IMR-90 (cell line): ENCODE measurements at regions not wholly inside any gene's neighbourhood (a gene's known extent, or its start where the extent isn't known, plus 50 kb on each side); places are given as distances from the start of the nearest gene placed in this dataset.

Experiments
- ATAC-seq: fragments of 200-7000 bp; cut with Tn5 transposase; 2 replicates; pipeline ENCODE4 v1.9.1; 2020; ENCODE audit warnings: low read depth, mild to moderate bottlenecking, moderate library complexity
- BruUV-seq: library from RNA; stranded (reverse); fragments of 400-500 nt; replicated peaks from 2 replicates; lab custom pipeline; 2021; lab: Mats Ljungman, UMichigan
- CTCF ChIA-PET: fragments of 300-600 bp; formaldehyde crosslinking; extraction: SDS; loops from one replicate; lab custom pipeline; 2021; ENCODE audit warnings: antibody characterized with exemption; lab: Yijun Ruan, JAX
- POLR2A ChIA-PET: fragments of 300-600 bp; sonication (Branson Sonifier 250); formaldehyde crosslinking; loops from one replicate; lab custom pipeline; 2022; ENCODE audit warnings: antibody characterized with exemption; ENCODE audit not compliant: unreplicated experiment; lab: Charles Lee
- DNase-seq: peaks from one replicate; pipeline ENCODE4 v3.0.0; 2013
- H2AFZ ChIP-seq: replicated peaks from 2 replicates; pipeline ENCODE3; 2013; ENCODE audit warnings: low read length, mild to moderate bottlenecking; ENCODE audit not compliant: poor library complexity
- H2AK5ac ChIP-seq: 2 replicates; pipeline ENCODE4 v1.6.1; 2013; ENCODE audit warnings: low read depth, low read length, inconsistent platforms
- H2AK9ac ChIP-seq: replicated peaks from 2 replicates; pipeline ENCODE3; 2013; ENCODE audit warnings: mild to moderate bottlenecking, low read depth, low read length, moderate library complexity; ENCODE audit not compliant: poor library complexity
- H2BK120ac ChIP-seq: 2 replicates; pipeline ENCODE4 v1.6.1; 2013; ENCODE audit warnings: low read depth, low read length, inconsistent platforms
- H2BK15ac ChIP-seq: 3 replicates; pipeline ENCODE4 v1.6.1; 2013; ENCODE audit warnings: low read depth, low read length, inconsistent platforms
- H2BK20ac ChIP-seq: 2 replicates; pipeline ENCODE4 v1.6.1; 2013; ENCODE audit warnings: low read depth, mild to moderate bottlenecking, inconsistent platforms, low read length, moderate library complexity
- H2BK5ac ChIP-seq: 2 replicates; pipeline ENCODE4 v1.6.1; 2013; ENCODE audit warnings: mild to moderate bottlenecking, low read depth, low read length, inconsistent platforms; ENCODE audit not compliant: poor library complexity, severe bottlenecking
- H3K14ac ChIP-seq: replicated peaks from 2 replicates; pipeline ENCODE4 v1.6.1; 2013; ENCODE audit warnings: low read depth, low read length, inconsistent platforms
- H3K18ac ChIP-seq: 2 replicates; pipeline ENCODE4 v1.6.1; 2013; ENCODE audit warnings: low read depth, low read length, control low read depth
- H3K23ac ChIP-seq: 2 replicates; pipeline ENCODE4 v1.6.1; 2013; ENCODE audit warnings: low read depth, low read length, inconsistent platforms
- H3K27ac ChIP-seq: 2 replicates; pipeline ENCODE4 v1.5.1; 2013; ENCODE audit warnings: mild to moderate bottlenecking, control low read depth, low read length; ENCODE audit not compliant: insufficient read depth
- H3K27me3 ChIP-seq: 2 replicates; pipeline ENCODE4 v1.6.1; 2013; ENCODE audit warnings: low read length; ENCODE audit not compliant: control insufficient read depth, insufficient read depth
- H3K36me3 ChIP-seq: 2 replicates; pipeline ENCODE4 v1.6.1; 2013; ENCODE audit warnings: low read length, mixed read lengths; ENCODE audit not compliant: control insufficient read depth, insufficient read depth
- H3K4ac ChIP-seq: 2 replicates; pipeline ENCODE4 v1.6.1; 2013; ENCODE audit warnings: low read depth, low read length, inconsistent platforms
- H3K4me1 ChIP-seq: 2 replicates; pipeline ENCODE4 v1.6.1; 2013; ENCODE audit warnings: low read length, mixed read lengths; ENCODE audit not compliant: control insufficient read depth, insufficient read depth
- H3K4me2 ChIP-seq: 2 replicates; pipeline ENCODE4 v1.6.1; 2013; ENCODE audit warnings: low read depth, mild to moderate bottlenecking, control low read depth, low read length, moderate library complexity
- H3K4me3 ChIP-seq: 2 replicates; pipeline ENCODE4 v1.5.1; 2013; ENCODE audit warnings: low read depth, mild to moderate bottlenecking, control low read depth, low read length, moderate library complexity; ENCODE audit not compliant: insufficient read depth
- H3K56ac ChIP-seq: 2 replicates; pipeline ENCODE4 v1.6.1; 2013; ENCODE audit warnings: low read length, inconsistent platforms; ENCODE audit not compliant: insufficient read depth; ENCODE audit errors: extremely low read depth
- H3K79me1 ChIP-seq, 2 experiments: 2 replicates each; pipeline ENCODE4 v1.6.1; 2013; ENCODE audit warnings: low read length in 2 of 2, inconsistent platforms in 1 of 2, low read depth in 1 of 2
- H3K9ac ChIP-seq: 2 replicates; pipeline ENCODE4 v1.6.1; 2013; ENCODE audit warnings: low read depth, low read length, control low read depth
- H3K9me1 ChIP-seq: 2 replicates; pipeline ENCODE4 v1.6.1; 2013; ENCODE audit warnings: low read length, inconsistent platforms; ENCODE audit not compliant: insufficient read depth
- H3K9me3 ChIP-seq: 2 replicates; pipeline ENCODE4 v1.6.1; 2013; ENCODE audit warnings: low read length; ENCODE audit not compliant: control insufficient read depth, insufficient read depth
- H4K20me1 ChIP-seq: 2 replicates; pipeline ENCODE4 v1.6.1; 2013; ENCODE audit warnings: low read length, inconsistent platforms; ENCODE audit not compliant: insufficient read depth
- H4K5ac ChIP-seq: 2 replicates; pipeline ENCODE4 v1.6.1; 2013; ENCODE audit warnings: mild to moderate bottlenecking, low read depth, low read length, control low read depth
- H4K8ac ChIP-seq, 2 experiments: 2 replicates each; pipeline ENCODE4 v1.6.1; 2013; ENCODE audit warnings: low read depth in 2 of 2, low read length in 2 of 2, control low read depth in 1 of 2, inconsistent platforms in 1 of 2
- H4K91ac ChIP-seq: 2 replicates; pipeline ENCODE4 v1.6.1; 2013; ENCODE audit warnings: low read depth, low read length, inconsistent platforms; ENCODE audit not compliant: insufficient read depth
- MAFK ChIP-seq: IDR thresholded peaks from 2 replicates; pipeline ENCODE4 v1.6.1; 2012; ENCODE audit warnings: low read depth, low read length, improper control_type of control experiment
- NFE2L2 ChIP-seq: fragments of 150-350 bp; IDR thresholded peaks from 2 replicates; pipeline ENCODE4 v1.6.1; 2016; ENCODE audit warnings: low read depth, mild to moderate bottlenecking, low read length
- WGBS, 2 experiments: methylation state at CpG; one replicate each; pipeline versions ENCODE4 v1.1.5 to v1.1.7; 2013; ENCODE audit warnings: missing lambda C conversion rate in 2 of 2; ENCODE audit not compliant: insufficient read length in 1 of 2; ENCODE audit errors: extremely low coverage in 2 of 2; 5-methylcytosine and 5-hydroxymethylcytosine counted together
- dilution Hi-C: fragments of 300-500 bp; cut with HindIII; formaldehyde crosslinking; loops from one replicate; pipeline ENCODE4 v1.14.3; 2018; ENCODE audit warnings: low sequenced_read_pairs; ENCODE audit not compliant: unreplicated experiment
- in situ Hi-C: fragments of 300-500 bp; cut with MboI; formaldehyde crosslinking; loops from 3 replicates; pipeline ENCODE4 v1.14.3; 2019; ENCODE audit warnings: low sequenced_read_pairs, inconsistent platforms, mixed read lengths
- intact Hi-C: fragments of 100-400 bp; cut with micrococcal nuclease; formaldehyde crosslinking; loops from 2 replicates; pipeline ENCODE4 v1.10.0; 2022

DNA sequence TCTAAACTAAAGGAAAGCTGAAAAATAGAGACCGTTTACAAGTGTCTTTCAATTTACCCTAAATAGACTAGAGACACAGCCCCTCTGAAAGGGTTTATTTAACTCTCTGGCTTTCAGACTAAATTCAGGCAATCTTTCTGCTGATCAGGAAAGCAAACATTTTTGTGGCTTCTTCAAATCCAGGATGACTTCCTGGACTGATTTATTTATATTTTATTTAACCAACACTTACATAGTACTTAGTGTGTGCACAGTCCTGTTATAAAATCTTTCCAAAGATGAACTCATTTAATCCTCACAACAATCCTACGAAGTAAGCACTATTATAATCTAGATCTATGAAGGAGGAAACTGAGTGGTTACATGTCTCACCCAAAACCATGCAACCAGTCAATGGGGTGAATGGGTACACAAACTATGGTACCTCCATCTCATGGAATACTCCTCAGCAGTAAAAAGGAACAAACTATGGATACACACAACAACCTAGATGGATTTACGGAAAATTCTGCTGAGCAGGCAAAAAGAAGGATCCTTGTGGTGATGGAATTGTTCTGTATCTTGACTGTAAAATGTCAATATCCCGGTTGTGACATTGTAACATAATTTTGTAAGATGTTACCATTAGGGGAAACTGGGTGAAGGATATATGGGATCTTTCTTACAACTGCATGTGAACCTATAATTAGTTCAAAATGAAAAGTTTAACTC, 64.1 kb upstream of the MAMLD1 start:
- no peak overlapping the region for H3K9ac ChIP-seq
- H3K4ac ChIP-seq: no peak overlapping the region
- H3K27ac ChIP-seq: no peak overlapping the region
- peak overlapping the region; percentile 1; the same call in 1 of the 2 replicates for H3K4me2 ChIP-seq
- POLR2A ChIA-PET: no interaction called here
- no TSS peak for BruUV-seq
- no peaks in the 10 kb centered on the region for H3K79me1 ChIP-seq
- no peak overlapping the region for H3K14ac ChIP-seq
- H3K4me3 ChIP-seq: no peak overlapping the region
- H2BK15ac ChIP-seq: no peak overlapping the region
- no peak overlapping the region; a peak in 1 of 4 replicates for H4K8ac ChIP-seq
- H2BK120ac ChIP-seq: no peak overlapping the region
- H3K18ac ChIP-seq: no peak overlapping the region
- peak; percentile 65 for ATAC-seq
- WGBS, 2 experiments: no CpG with 5 or more reads among the region's 4 CpGs
- no peak overlapping the region for H2AK5ac ChIP-seq
- H4K5ac ChIP-seq: no peak overlapping the region; the same call in 1 of the 2 replicates
- H3K9me1 ChIP-seq: peaks cover 4% of the 10 kb centered on the region; the same call in 1 of the 2 replicates
- no peak overlapping the region for H2BK5ac ChIP-seq
- H3K23ac ChIP-seq: no peak overlapping the region
- no peak overlapping the region for H2AFZ ChIP-seq
- intact Hi-C loops (no loop called here), in situ Hi-C loops (no loop called here), dilution Hi-C loops (no loop called here)
- no peaks in the 10 kb centered on the region for H3K9me3 ChIP-seq
- CTCF ChIA-PET: interaction anchor here (0.8 kb wide), 1 partner anchor 18 kb away, joined by 3 read pairs; no protein-coding TSS in a partner anchor
- no peak overlapping the region for H3K56ac ChIP-seq
- no peaks in the 10 kb centered on the region; the same call in none of the 2 replicates for H3K27me3 ChIP-seq
- TF ChIP-seq NFE2L2 (no peak), MAFK (peak; percentile 97)
- H4K91ac ChIP-seq: no peak overlapping the region
- H3K36me3 ChIP-seq: no peaks in the 10 kb centered on the region
- no peak overlapping the region for H2BK20ac ChIP-seq
- no peaks in the 10 kb centered on the region for H4K20me1 ChIP-seq
- no peak overlapping the region for H2AK9ac ChIP-seq
- H3K4me1 ChIP-seq: no peaks in the 10 kb centered on the region
- peak; percentile 24 for DNase-seq
